NCI-H2196 treated with DMSO at 0.1 percent for 48 hours (cell line): ENCODE measurements at regions not wholly inside any gene's neighbourhood (a gene's known extent, or its start where the extent isn't known, plus 50 kb on each side); places are given as distances from the start of the nearest gene placed in this dataset.
"Not testable (repeated sequence)": the region's sequence is repeated elsewhere in the genome, so short reads cannot be mapped to it uniquely, and the experiment has no call there.

Experiments
- DNase-seq: peaks from one replicate; lab custom pipeline; 2025; ENCODE audit not compliant: unreplicated experiment; lab: John Stamatoyannopoulos, UW

- no peak for DNase-seq
These were observed 1365.3 kb downstream of the NCAM2 start for GRCh38 chr21:22363504-22363903.

- no peak for DNase-seq
These were observed 1366.0 kb downstream of the NCAM2 start for GRCh38 chr21:22364163-22364562.

DNA sequence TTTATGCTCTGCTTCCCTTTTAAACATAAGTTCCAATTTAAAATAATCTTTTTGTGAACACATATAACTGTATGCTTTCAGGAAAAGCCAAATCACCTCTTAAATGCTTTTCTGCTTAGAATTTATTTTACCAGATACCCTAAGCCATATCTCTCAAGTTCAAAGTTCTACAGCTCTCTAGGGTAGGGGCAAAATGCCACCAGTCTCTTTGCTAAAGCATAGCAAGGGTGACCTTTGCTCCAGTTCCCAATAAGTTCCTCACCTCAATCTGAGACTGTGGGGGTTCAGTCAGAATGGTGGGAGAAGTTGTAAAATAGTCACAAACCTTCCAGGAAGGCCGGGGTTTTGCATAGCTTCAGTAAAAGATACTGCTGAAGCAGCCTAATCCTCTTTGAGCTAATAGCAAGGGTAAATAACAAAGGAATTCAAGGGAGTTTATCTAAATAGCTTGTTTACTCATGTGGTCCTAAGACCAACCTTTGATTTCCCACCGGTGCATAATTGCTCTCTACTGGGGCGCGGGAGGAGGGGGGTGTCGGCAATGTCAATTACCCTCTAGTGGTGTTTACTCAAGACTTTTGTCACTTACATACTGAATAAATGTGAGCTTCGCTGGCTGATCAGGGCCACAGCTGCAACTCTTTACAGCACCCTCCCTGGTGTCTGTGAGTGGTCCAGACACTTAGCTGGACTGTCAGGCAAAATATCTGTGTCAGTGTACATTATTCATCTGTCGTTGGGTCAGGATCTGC lies 1376.2 kb downstream of the NCAM2 start:
- DNase-seq, result no peak

GRCh38 chr21:22377795-22378194 lies 1379.6 kb downstream of the NCAM2 start:
- DNase-seq, result not testable (repeated sequence)

- DNase-seq, result no peak
These were observed 1395.1 kb downstream of the NCAM2 start for GRCh38 chr21:22393324-22393723.

GRCh38 chr21:22395965-22396364 lies 1397.8 kb downstream of the NCAM2 start:
- no peak for DNase-seq

- DNase-seq, result no peak
These were observed 1401.7 kb downstream of the NCAM2 start for GRCh38 chr21:22399681-22400514.

DNA sequence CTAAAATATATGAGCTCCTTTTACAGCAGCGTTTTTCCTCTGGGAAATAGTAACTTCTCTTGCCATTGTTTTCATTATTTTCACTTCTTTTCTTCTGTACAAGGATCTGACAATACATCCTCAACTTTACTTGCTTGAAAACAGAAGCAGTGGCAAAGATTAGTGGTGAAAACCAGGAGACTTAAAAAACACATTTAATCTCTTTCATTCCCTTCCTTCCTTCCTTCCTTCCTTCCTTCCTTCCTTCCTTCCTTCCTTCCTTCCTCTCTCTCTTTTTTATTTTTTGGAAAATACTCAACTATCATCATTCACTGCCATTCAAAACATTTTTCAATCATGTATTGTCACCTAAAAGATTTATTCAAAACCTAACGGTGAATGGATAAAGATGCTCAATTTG lies 1411.4 kb downstream of the NCAM2 start:
- no peak for DNase-seq

- DNase-seq, result no peak
These were observed 1418.3 kb downstream of the NCAM2 start for GRCh38 chr21:22416555-22416954.

DNA sequence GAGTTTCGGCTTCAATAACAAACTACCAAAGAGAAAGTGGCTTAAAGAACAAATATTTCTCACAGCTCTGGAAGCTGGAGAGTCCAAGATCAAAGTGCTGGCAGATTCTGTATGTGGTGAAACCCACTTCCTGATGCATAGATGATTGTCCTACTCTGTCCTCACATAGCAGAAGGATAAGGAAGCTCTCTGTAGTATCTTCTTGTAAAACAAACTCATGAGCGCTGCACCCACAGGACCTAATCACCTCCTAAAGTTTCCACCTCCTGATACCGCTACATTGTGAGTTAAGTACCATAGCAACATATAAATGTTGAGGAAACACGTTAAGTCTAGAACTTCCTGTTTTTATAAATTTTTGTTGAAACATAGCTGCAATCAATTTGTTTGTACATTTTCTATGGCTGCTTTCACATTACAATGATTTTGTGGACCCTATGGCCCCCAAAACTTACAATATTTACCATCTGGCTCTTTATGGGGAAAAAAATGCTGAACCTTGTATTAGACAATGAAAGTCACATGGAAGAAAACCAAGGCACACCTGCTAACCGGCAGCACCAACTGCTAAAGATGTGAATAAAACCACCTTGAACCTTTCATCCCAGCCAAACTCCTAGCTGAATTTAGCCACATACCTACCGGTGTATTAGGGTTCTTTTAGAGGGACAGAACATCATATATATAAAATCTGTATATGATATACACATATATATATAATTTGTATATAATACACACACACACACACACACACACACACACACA lies 1423.4 kb downstream of the NCAM2 start:
- no peak for DNase-seq

- DNase-seq, result no peak
These were observed 1440.3 kb downstream of the NCAM2 start for GRCh38 chr21:22438428-22439086.

GRCh38 chr21:22444990-22445389 lies 1446.8 kb downstream of the NCAM2 start:
- no peak for DNase-seq

GRCh38 chr21:22450507-22450906 lies 1452.3 kb downstream of the NCAM2 start:
- no peak for DNase-seq

- no peak for DNase-seq
These were observed 1458.0 kb downstream of the NCAM2 start for GRCh38 chr21:22456241-22456640.

DNA sequence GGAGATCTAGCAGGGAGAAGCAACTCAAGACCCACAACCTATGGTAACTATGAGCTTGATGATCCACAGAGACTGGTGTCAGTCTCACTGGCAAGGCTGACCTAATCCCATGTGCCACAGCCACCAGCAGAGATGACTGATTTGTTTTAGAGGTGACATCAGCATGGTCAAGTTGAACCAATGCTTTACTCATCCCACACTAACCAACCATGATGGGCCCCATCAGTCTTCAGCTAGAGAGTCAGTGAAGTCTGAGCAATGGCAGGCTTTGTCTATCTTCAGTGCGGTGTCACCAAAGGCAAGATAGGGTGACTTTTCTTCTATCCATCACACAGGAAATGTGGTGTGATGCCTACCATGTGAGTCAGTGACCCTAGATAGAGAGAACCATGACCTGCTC lies 1470.7 kb downstream of the NCAM2 start:
- DNase-seq, result no peak

- no peak for DNase-seq
These were observed 1476.2 kb downstream of the NCAM2 start for GRCh38 chr21:22474403-22474802.

GRCh38 chr21:22476214-22476613 lies 1478.0 kb downstream of the NCAM2 start:
- DNase-seq, result no peak

GRCh38 chr21:22476726-22477646 lies 1478.8 kb downstream of the NCAM2 start:
- DNase-seq, result no peak

DNA sequence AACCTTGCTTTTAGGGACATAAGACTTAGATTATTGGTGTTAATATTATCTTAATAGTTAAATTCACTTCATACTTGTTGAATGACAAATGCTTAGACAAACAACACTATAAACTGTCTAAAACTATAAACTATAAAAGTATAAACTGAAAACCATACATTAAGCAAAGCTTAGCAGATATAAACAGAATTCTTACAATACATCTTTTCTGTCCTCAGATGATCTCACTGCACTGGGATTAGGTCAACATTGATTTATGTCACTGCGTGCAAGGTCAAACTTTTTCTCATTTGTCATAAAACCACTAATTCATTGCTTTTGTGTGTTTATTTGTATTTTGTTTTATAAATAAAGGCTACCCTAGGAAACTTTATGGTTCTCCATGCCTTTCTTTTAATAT lies 1491.8 kb downstream of the NCAM2 start:
- DNase-seq, result no peak

GRCh38 chr21:22516230-22516629 lies 1518.0 kb downstream of the NCAM2 start:
- no peak for DNase-seq
